ENCODE measurements at regions not wholly inside any gene's neighbourhood (a gene's known extent, or its start where the extent isn't known, plus 50 kb on each side); places are given as distances from the start of the nearest gene placed in this dataset.

- no peak for TF ChIP-seq POLR2AphosphoS5 (IDR thresholded peaks at IDR 0.05)
- TF ChIP-seq CTCF (IDR thresholded peaks at IDR 0.05), result no peak
- TF ChIP-seq POLR2A (IDR thresholded peaks at IDR 0.05), result no peak
Observed at GRCh38 chr9:78654324-78654723, 357.4 kb downstream of the PSAT1 start.

Data from breast epithelium (tissue), 3 donors.